GM18873 (cell line): ENCODE measurements at regions not wholly inside any gene's neighbourhood (a gene's known extent, or its start where the extent isn't known, plus 50 kb on each side); places are given as distances from the start of the nearest gene placed in this dataset.
A peak's percentile ranks its signal among the peaks of the same experiment; 100 is the strongest.

Experiments used
- ATAC-seq: cut with Tn5 transposase; IDR thresholded peaks from one replicate; pipeline ENCODE4 v1.9.1; 2021; ENCODE audit warnings: mild to moderate bottlenecking, moderate library complexity, moderate number of reproducible peaks; ENCODE audit not compliant: unreplicated experiment, low FRiP score

DNA sequence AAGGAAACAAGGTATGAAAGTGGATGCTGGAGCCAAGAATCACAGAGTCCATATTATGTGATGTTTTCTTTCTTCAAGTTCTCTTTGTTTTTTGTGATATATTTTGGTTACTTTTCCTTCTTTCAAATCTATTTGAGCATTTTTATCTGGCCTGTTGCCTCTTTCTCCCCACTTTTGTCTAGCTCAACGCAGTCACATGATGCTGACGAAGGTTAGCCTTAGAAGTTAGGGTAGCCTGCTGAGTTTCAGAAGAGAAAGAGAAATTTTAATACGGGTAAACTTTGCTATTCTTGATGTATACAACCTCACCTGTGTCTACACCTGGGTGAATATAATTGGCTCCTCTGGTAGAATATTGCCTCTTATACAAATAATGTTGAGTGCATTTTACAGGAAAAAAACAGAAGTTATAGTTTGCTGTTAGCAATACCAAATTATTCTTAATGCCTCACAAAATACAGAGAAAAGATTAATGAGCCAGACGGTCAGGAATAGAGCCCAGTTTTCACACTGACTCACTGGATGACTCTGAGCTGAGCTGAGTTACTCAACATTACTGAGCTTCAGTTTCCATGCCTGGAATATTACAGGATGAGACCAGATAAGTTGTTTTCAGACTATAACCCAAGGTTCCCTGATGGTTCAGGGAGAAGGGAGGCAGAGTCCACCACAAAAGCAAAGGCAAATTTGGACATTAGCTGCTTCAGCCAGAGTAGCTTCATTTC lies 161.6 kb upstream of the BDNF start:
- ATAC-seq = no peak

- no peak for ATAC-seq
Observed at GRCh38 chr11:27860811-27861210, 160.6 kb upstream of the BDNF start.

GRCh38 chr11:27858866-27859265 lies 158.6 kb upstream of the BDNF start:
- ATAC-seq = no peak

GRCh38 chr11:27857588-27857987 lies 157.3 kb upstream of the BDNF start:
- ATAC-seq = no peak

DNA sequence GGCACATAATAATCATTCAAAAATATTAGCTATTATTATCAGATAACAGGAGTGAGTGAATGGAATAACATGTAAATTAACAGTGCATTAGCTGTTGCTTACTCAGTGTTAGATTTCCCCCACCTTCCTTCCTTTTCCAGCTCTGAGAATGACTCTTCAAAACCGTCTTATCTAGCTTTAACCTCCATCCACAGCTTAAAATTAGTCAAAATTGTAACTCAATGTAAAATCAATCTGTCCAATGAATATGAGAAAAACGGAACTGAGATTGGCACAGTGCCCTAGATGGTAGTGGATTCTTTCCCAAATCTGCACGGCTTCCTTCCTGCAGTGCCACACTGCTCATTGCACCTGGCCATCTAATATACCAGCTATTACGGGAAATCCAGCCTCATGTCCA lies 156.8 kb upstream of the BDNF start:
- peak; percentile 56 for ATAC-seq

DNA sequence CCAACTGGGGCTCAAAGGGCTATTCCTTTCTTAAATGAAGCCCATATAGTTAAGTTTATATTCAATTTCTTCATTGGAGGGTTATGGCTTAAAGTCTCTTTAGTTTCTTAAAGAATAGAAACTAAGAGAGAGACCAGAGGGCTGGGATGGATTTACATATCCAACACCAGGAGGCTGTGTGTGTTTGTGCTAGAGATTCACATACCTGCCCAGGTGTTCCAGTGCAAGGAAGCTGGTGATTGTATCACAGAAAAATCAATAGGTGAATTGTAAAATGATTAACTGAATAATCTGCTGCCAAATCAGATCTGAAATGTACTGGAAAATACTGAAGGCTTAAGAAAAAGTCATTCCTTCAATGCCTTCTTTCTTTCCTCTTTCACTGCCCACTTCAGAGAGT lies 148.2 kb upstream of the BDNF start:
- ATAC-seq = no peak

GRCh38 chr11:27847496-27847895 lies 147.2 kb upstream of the BDNF start:
- no peak for ATAC-seq

GRCh38 chr11:27842290-27842689 lies 142.0 kb upstream of the BDNF start:
- no peak for ATAC-seq

GRCh38 chr11:27841023-27841422 lies 140.8 kb upstream of the BDNF start:
- ATAC-seq = no peak

- no peak for ATAC-seq
Observed at GRCh38 chr11:27839226-27839913, 139.1 kb upstream of the BDNF start.

- ATAC-seq = no peak
Observed at GRCh38 chr11:27838674-27839073, 138.4 kb upstream of the BDNF start.

DNA sequence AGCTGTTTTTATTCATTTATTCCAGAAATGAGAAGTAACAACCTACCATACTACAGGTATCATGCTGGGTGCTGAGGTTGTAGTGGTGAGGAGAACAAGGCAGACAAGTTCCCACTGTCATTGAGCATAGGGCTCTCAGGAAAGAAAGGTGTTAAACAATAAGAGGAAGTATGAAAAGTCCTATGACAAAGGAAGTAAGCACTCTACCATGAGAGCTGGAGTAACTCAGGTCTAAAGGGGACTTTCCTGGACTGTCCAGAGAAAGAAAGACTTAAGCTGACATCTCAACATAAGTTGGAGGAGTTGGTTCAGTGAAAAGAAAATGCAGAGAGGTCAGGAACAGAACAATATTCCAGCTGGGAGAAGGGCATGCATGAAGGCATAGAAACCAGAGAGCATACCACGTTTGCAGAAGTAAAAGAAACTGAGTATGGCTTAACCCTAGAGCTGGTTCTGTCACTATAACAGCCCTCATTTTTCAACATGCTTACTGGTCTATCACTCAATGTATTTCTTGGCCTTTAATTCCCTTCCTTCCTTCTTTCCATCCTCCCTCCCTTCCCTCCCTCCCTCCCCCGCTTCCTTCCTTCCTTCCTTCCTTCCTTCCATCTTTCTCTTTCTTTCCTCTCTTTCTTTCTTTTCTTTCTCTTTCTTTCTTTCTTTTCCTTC lies 137.8 kb upstream of the BDNF start:
- peak; percentile 86 for ATAC-seq

GRCh38 chr11:27830206-27830605 lies 130.0 kb upstream of the BDNF start:
- no peak for ATAC-seq

GRCh38 chr11:27820249-27820648 lies 120.0 kb upstream of the BDNF start:
- ATAC-seq = no peak

DNA sequence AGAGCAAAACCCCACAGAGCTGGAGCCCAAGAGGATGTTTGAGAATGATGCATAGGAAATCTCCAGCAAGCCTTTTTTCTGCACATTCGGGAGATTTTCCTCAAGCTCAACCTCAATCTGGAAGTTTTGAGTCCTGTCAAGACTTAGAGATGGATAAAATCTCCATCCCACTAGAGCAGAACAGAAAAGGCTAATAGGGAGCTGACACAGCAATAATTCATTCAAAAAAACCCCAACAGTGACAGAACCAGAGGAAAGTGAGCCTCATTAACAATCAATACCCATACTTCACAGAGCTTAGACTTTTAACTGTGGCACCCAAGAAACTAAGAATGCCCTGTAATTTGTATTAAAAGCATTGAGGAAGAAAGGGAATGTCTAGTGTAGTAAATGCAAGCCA lies 115.9 kb upstream of the BDNF start:
- no peak for ATAC-seq

- ATAC-seq = no peak
Observed at GRCh38 chr11:27812341-27812740, 112.1 kb upstream of the BDNF start.

GRCh38 chr11:27807596-27807995 lies 107.3 kb upstream of the BDNF start:
- no peak for ATAC-seq

GRCh38 chr11:27806122-27806521 lies 105.9 kb upstream of the BDNF start:
- no peak for ATAC-seq

DNA sequence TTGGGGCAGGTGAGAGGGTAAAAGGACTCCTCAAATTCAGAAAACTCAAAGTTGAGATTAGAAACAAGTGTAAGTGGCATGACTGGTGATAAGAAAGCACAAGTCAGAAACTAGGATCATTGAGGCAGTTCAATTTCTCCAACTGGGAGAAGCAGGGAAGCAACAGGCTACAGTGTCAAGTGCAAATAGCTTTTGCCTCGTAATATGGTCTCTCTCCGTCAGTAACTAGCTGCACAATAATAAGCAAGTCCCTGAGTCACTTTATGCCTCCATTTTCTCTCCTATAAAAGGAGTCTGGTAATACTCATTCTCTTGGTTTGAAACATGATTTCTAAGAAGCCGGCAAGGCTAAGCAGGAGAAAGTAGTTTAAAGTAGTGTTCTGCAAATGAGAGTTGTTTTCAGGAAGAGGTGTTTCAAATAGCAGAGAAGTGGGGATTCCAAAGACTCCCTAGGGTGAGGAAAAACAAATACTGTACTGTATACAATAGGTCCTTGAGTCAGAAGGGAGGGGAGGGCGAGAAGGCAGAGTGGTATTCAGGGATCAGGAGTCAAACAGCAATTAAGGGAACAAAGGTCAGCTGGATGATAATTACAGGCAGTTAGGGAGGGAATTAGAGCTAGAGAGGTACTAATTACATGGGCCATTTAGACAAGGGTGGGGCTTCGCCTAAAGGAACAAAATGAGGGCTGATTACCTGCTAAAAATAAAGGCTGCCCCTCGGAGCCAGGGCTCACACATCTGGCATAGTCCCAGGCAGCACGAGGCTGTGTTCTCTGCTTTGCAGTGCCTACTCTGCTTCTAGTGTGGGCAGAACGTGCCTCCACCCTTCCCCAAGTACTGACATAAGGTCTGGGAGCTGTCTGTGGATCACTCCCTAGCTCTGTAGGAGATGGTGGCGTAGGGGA lies 96.0 kb upstream of the BDNF start:
- ATAC-seq = no peak

- ATAC-seq = no peak
Observed at GRCh38 chr11:27786864-27787263, 86.6 kb upstream of the BDNF start.

DNA sequence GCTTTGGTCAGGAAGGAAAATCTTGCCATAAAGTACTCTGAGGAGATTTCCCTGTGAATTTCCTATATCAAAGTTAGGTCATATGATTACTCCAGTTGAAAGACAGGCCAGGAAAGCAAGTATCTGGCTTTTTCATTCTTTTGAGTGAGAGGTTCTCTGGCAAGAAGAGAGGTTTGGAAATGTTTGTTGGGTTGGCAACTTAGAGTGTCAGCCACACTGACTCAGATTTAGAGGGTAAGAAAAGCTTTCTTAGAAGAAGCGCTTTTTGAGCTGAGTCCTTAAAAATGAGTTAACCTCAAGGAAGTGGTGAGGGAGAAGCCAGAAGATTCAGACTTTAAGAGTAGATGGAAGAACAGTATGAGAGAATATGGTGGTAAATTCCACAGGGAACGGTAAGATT lies 86.1 kb upstream of the BDNF start:
- no peak for ATAC-seq
